Ishikawa (cell line): ENCODE measurements at regions not wholly inside any gene's neighbourhood (a gene's known extent, or its start where the extent isn't known, plus 50 kb on each side); places are given as distances from the start of the nearest gene placed in this dataset.

Experiments used
- EGR1 ChIP-seq: IDR thresholded peaks from 2 replicates; pipeline ENCODE4 v1.6.1; 2012
- TF ChIP-seq, protein P1 (sequence below): IDR thresholded peaks from 2 replicates; pipeline ENCODE4 v1.6.1; 2012

- TF ChIP-seq, protein P1, sequence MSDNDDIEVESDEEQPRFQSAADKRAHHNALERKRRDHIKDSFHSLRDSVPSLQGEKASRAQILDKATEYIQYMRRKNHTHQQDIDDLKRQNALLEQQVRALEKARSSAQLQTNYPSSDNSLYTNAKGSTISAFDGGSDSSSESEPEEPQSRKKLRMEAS, result no peak
- no peak for TF ChIP-seq EGR1
These were observed 64.6 kb upstream of the ENPP6 start for GRCh38 chr4:184282251-184282713.
